ENCODE measurements at regions not wholly inside any gene's neighbourhood (a gene's known extent, or its start where the extent isn't known, plus 50 kb on each side); places are given as distances from the start of the nearest gene placed in this dataset.

- no peak for DNase-seq (ENCODE audit: low read depth)
These were observed 97.1 kb downstream of the JCAD start for GRCh38 chr10:29962166-29962850.

- no peak for DNase-seq (ENCODE audit: low read depth)
These were observed 98.0 kb downstream of the JCAD start for GRCh38 chr10:29961351-29961750.

- DNase-seq (ENCODE audit: low read depth), result no peak
These were observed 99.1 kb downstream of the JCAD start for GRCh38 chr10:29960261-29960660.

- no peak for DNase-seq (ENCODE audit: low read depth)
These were observed 99.8 kb downstream of the JCAD start for GRCh38 chr10:29959586-29959985.

GRCh38 chr10:29958440-29958839 lies 100.9 kb downstream of the JCAD start:
- DNase-seq (ENCODE audit: low read depth), result no peak

- DNase-seq (ENCODE audit: low read depth), result no peak
These were observed 101.5 kb downstream of the JCAD start for GRCh38 chr10:29957907-29958331.

- DNase-seq (ENCODE audit: low read depth), result no peak
These were observed 102.2 kb downstream of the JCAD start for GRCh38 chr10:29957236-29957635.

GRCh38 chr10:29956335-29956924 lies 103.0 kb downstream of the JCAD start:
- DNase-seq (ENCODE audit: low read depth), result no peak

GRCh38 chr10:29955329-29955935 lies 104.0 kb downstream of the JCAD start:
- DNase-seq (ENCODE audit: low read depth), result no peak

GRCh38 chr10:29951441-29951931 lies 107.9 kb downstream of the JCAD start:
- no peak for DNase-seq (ENCODE audit: low read depth)

- DNase-seq (ENCODE audit: low read depth), result no peak
These were observed 109.0 kb downstream of the JCAD start for GRCh38 chr10:29950391-29950790.

GRCh38 chr10:29949411-29950011 lies 109.9 kb downstream of the JCAD start:
- DNase-seq (ENCODE audit: low read depth), result peak; percentile 90

GRCh38 chr10:29948881-29949355 lies 110.5 kb downstream of the JCAD start:
- no peak for DNase-seq (ENCODE audit: low read depth)

GRCh38 chr10:29947701-29948060 lies 111.7 kb downstream of the JCAD start:
- DNase-seq (ENCODE audit: low read depth), result no peak

- DNase-seq (ENCODE audit: low read depth), result peak; percentile 69
These were observed 112.3 kb downstream of the JCAD start for GRCh38 chr10:29946953-29947700.

- DNase-seq (ENCODE audit: low read depth), result no peak
These were observed 112.8 kb downstream of the JCAD start for GRCh38 chr10:29946614-29946952.

- no peak for DNase-seq (ENCODE audit: low read depth)
These were observed 117.9 kb downstream of the JCAD start for GRCh38 chr10:29941476-29941875.

- DNase-seq (ENCODE audit: low read depth), result no peak
These were observed 126.4 kb downstream of the JCAD start for GRCh38 chr10:29932991-29933390.

GRCh38 chr10:29931833-29932232 lies 127.6 kb downstream of the JCAD start:
- DNase-seq (ENCODE audit: low read depth), result no peak

- no peak for DNase-seq (ENCODE audit: low read depth)
These were observed 130.4 kb downstream of the JCAD start for GRCh38 chr10:29929006-29929405.

GRCh38 chr10:29926693-29927048 lies 132.7 kb downstream of the JCAD start:
- peak; percentile 39 for DNase-seq (ENCODE audit: low read depth)
